MCF 10A (cell line): ENCODE measurements at regions not wholly inside any gene's neighbourhood (a gene's known extent, or its start where the extent isn't known, plus 50 kb on each side); places are given as distances from the start of the nearest gene placed in this dataset.
A peak's percentile ranks its signal among the peaks of the same experiment; 100 is the strongest.

Experiments
- BruUV-seq: library from RNA; stranded (reverse); fragments of 400-500 nt; replicated peaks from 2 replicates; lab custom pipeline; 2021; lab: Mats Ljungman, UMichigan
- CTCF ChIA-PET: fragments of 300-600 bp; sonication (Branson Sonifier 250); formaldehyde crosslinking; extraction: SDS; loops from one replicate; lab custom pipeline; 2021; ENCODE audit warnings: antibody characterized with exemption, inconsistent platforms; lab: Yijun Ruan, JAX
- POLR2A ChIA-PET: fragments of 300-600, 350-650 bp; sonication (Branson Sonifier 250); formaldehyde crosslinking; extraction: SDS; loops from one replicate; lab custom pipeline; 2020; ENCODE audit warnings: antibody characterized with exemption, inconsistent platforms; lab: Yijun Ruan, JAX
- DNase-seq: peaks from one replicate; pipeline ENCODE4 v3.0.0-alpha.2; 2018; ENCODE audit not compliant: unreplicated experiment
- H3K27ac Mint-ChIP-seq: one replicate; pipeline ENCODE4 v1.8.0; 2022; ENCODE audit warnings: mild to moderate bottlenecking, low read depth, mixed read lengths; ENCODE audit not compliant: unreplicated experiment
- H3K27me3 Mint-ChIP-seq: one replicate; pipeline ENCODE4 v1.8.0; 2022; ENCODE audit warnings: mixed read lengths; ENCODE audit not compliant: insufficient read depth, unreplicated experiment
- H3K36me3 Mint-ChIP-seq: one replicate; pipeline ENCODE4 v1.8.0; 2022; ENCODE audit warnings: mild to moderate bottlenecking, moderate library complexity, mixed read lengths; ENCODE audit not compliant: insufficient read depth, unreplicated experiment
- H3K4me1 Mint-ChIP-seq: one replicate; pipeline ENCODE4 v1.8.0; 2022; ENCODE audit warnings: mixed read lengths; ENCODE audit not compliant: insufficient read depth, unreplicated experiment
- H3K4me3 Mint-ChIP-seq: one replicate; pipeline ENCODE4 v1.8.0; 2022; ENCODE audit warnings: mild to moderate bottlenecking, moderate library complexity, mixed read lengths; ENCODE audit not compliant: unreplicated experiment
- H3K9me3 Mint-ChIP-seq: one replicate; pipeline ENCODE4 v1.8.0; 2022; ENCODE audit warnings: mixed read lengths; ENCODE audit not compliant: unreplicated experiment
- CTCF ChIP-seq: fragments of 200-600 bp; IDR thresholded peaks from one replicate; pipeline ENCODE4 v1.8.0; 2022; ENCODE audit warnings: antibody characterized with exemption, mild to moderate bottlenecking; ENCODE audit not compliant: unreplicated experiment
- intact Hi-C: fragments of 100-400 bp; cut with micrococcal nuclease; formaldehyde crosslinking; loops from 2 replicates; pipeline ENCODE4 v1.14.1; 2022

- Mint-ChIP-seq H3K27me3 (no peaks in the 10 kb centered on the region), H3K4me1 (peaks cover 15% of the 10 kb centered on the region), H3K4me3 (peak overlapping the region; percentile 70), H3K27ac (peak overlapping the region; percentile 73), H3K36me3 (no peaks in the 10 kb centered on the region), H3K9me3 (no peaks in the 10 kb centered on the region)
- no TSS peak for BruUV-seq
- intact Hi-C loops: loop anchor here (2.0 kb wide), 1 partner anchor 190 kb away; the partner anchor contains the start of gene SPIN1
- ChIA-PET CTCF (interaction anchor here (0.7 to 1.0 kb wide), 2 partner anchors 122 to 549 kb away, joined by 3 to 4 read pairs; no protein-coding TSS in a partner anchor), POLR2A (interaction anchor here (0.7 to 2.1 kb wide), 5 partner anchors 13 to 157 kb away, joined by 3 to 7 read pairs (median 4); no protein-coding TSS in a partner anchor)
- peak; percentile 49 for DNase-seq
- TF ChIP-seq CTCF: no peak
These were observed 60.1 kb upstream of the SPATA31C2 start for GRCh38 chr9:88198341-88198807.

GRCh38 chr9:88197781-88198340, 59.6 kb upstream of the SPATA31C2 start:
- no peak for TF ChIP-seq CTCF
- Mint-ChIP-seq H3K4me3 (peak overlapping the region; percentile 70), H3K9me3 (no peaks in the 10 kb centered on the region), H3K36me3 (no peaks in the 10 kb centered on the region), H3K27ac (peak overlapping the region; percentile 73), H3K4me1 (peaks cover 15% of the 10 kb centered on the region), H3K27me3 (no peaks in the 10 kb centered on the region)
- peak; percentile 45 for DNase-seq
- intact Hi-C loops: loop anchor here (2.0 kb wide), 1 partner anchor 191 kb away; the partner anchor contains the start of gene SPIN1
- BruUV-seq: no TSS peak
- ChIA-PET POLR2A (interaction anchor here (0.7 to 2.1 kb wide), 7 partner anchors 11 to 202 kb away, joined by 3 to 7 read pairs (median 4); no protein-coding TSS in a partner anchor), CTCF (interaction anchor here (0.7 to 1.0 kb wide), 2 partner anchors 122 to 550 kb away, joined by 3 to 4 read pairs; no protein-coding TSS in a partner anchor)

GRCh38 chr9:88197016-88197415, 58.7 kb upstream of the SPATA31C2 start:
- ChIA-PET CTCF (interaction anchor here (0.7 kb wide), 1 partner anchor 359 kb away, joined by 4 read pairs; no protein-coding TSS in a partner anchor), POLR2A (interaction anchor here (0.8 to 2.1 kb wide), 4 partner anchors 10 to 158 kb away, joined by 4 to 7 read pairs (median 4); no protein-coding TSS in a partner anchor)
- Mint-ChIP-seq H3K9me3 (no peaks in the 10 kb centered on the region), H3K4me1 (peaks cover 15% of the 10 kb centered on the region), H3K4me3 (no peak overlapping the region), H3K27ac (peak overlapping the region; percentile 73), H3K27me3 (no peaks in the 10 kb centered on the region), H3K36me3 (no peaks in the 10 kb centered on the region)
- BruUV-seq: no TSS peak
- no peak for TF ChIP-seq CTCF
- intact Hi-C loops: no loop called here
- DNase-seq: peak; percentile 65

GRCh38 chr9:88196142-88196790, 58.0 kb upstream of the SPATA31C2 start:
- ChIA-PET POLR2A (no interaction called here), CTCF (interaction anchor here (0.7 kb wide), 1 partner anchor 360 kb away, joined by 4 read pairs; no protein-coding TSS in a partner anchor)
- Mint-ChIP-seq H3K27me3 (peaks cover 2% of the 10 kb centered on the region), H3K9me3 (no peaks in the 10 kb centered on the region), H3K36me3 (no peaks in the 10 kb centered on the region), H3K4me1 (peaks cover 15% of the 10 kb centered on the region), H3K27ac (peak overlapping the region; percentile 23), H3K4me3 (no peak overlapping the region)
- intact Hi-C loops: no loop called here
- no peak for DNase-seq
- BruUV-seq: no TSS peak
- no peak for TF ChIP-seq CTCF
